Endodermal cell (in vitro differentiated cells): ENCODE measurements at regions not wholly inside any gene's neighbourhood (a gene's known extent, or its start where the extent isn't known, plus 50 kb on each side); places are given as distances from the start of the nearest gene placed in this dataset.

Experiments used
- DNase-seq: peaks from one replicate; pipeline ENCODE4 v3.0.0-alpha.2; 2017
- H3K27ac ChIP-seq: 2 replicates; pipeline ENCODE4 v1.5.1; 2013; ENCODE audit warnings: mild to moderate bottlenecking, low read depth, low read length, moderate library complexity
- H3K27me3 ChIP-seq: 2 replicates; pipeline ENCODE4 v1.6.1; 2013; ENCODE audit warnings: mild to moderate bottlenecking, low read length, moderate library complexity; ENCODE audit not compliant: insufficient read depth, control insufficient read depth, poor library complexity, severe bottlenecking
- H3K36me3 ChIP-seq: 2 replicates; pipeline ENCODE4 v1.7.0; 2013; ENCODE audit warnings: mild to moderate bottlenecking, low read length, moderate library complexity; ENCODE audit not compliant: control insufficient read depth, insufficient read depth
- H3K4me1 ChIP-seq: one replicate; pipeline ENCODE4 v1.7.0; 2013; ENCODE audit warnings: low read length; ENCODE audit not compliant: control insufficient read depth, insufficient read depth
- H3K4me3 ChIP-seq: 2 replicates; pipeline ENCODE4 v1.5.1; 2013; ENCODE audit warnings: mild to moderate bottlenecking, low read length, moderate library complexity
- H3K9ac ChIP-seq: 2 replicates; pipeline ENCODE4 v1.6.1; 2013; ENCODE audit warnings: mild to moderate bottlenecking, low read length, moderate library complexity; ENCODE audit not compliant: poor library complexity, severe bottlenecking; ENCODE audit errors: extremely low read depth
- H3K9me3 ChIP-seq: 2 replicates; pipeline ENCODE4 v1.6.1; 2013; ENCODE audit warnings: mild to moderate bottlenecking, low read length, moderate library complexity; ENCODE audit not compliant: control insufficient read depth
- H3K27ac Mint-ChIP-seq: 2 replicates; pipeline ENCODE4 v1.8.0; 2020; ENCODE audit warnings: mixed read lengths
- H3K27me3 Mint-ChIP-seq: 2 replicates; pipeline ENCODE4 v1.8.0; 2021; ENCODE audit warnings: mild to moderate bottlenecking, mixed read lengths; ENCODE audit not compliant: insufficient read depth
- H3K36me3 Mint-ChIP-seq: 2 replicates; pipeline ENCODE4 v1.8.0; 2020; ENCODE audit warnings: low read depth, mixed read lengths
- H3K4me1 Mint-ChIP-seq: 2 replicates; pipeline ENCODE4 v1.8.0; 2020; ENCODE audit warnings: mixed read lengths
- H3K4me3 Mint-ChIP-seq: 2 replicates; pipeline ENCODE4 v1.8.0; 2020; ENCODE audit warnings: mild to moderate bottlenecking, moderate library complexity, mixed read lengths
- H3K9me3 Mint-ChIP-seq: 2 replicates; pipeline ENCODE4 v1.8.0; 2020; ENCODE audit warnings: mild to moderate bottlenecking, mixed read lengths
- CTCF ChIP-seq: fragments of 200-600 bp; sonication (generic); conservative IDR thresholded peaks from 2 replicates; pipeline ENCODE4 v1.5.0; 2021; ENCODE audit warnings: antibody characterized with exemption, mild to moderate bottlenecking
- WGBS, 2 experiments: methylation state at CpG; one replicate each; pipeline versions ENCODE4 v1.1.5 to v1.1.7; 2013; ENCODE audit warnings: missing lambda C conversion rate in 2 of 2, mixed read lengths in 1 of 2; ENCODE audit not compliant: insufficient coverage in 1 of 2, insufficient read length in 1 of 2; 5-methylcytosine and 5-hydroxymethylcytosine counted together

- Mint-ChIP-seq H3K4me1 (peaks cover 17% of the 10 kb centered on the region), H3K36me3 (no peaks in the 10 kb centered on the region), H3K27ac (no peak overlapping the region), H3K4me3 (no peak overlapping the region), H3K9me3 (no peaks in the 10 kb centered on the region), H3K27me3 (no peaks in the 10 kb centered on the region)
- 91 to 93% methylated on average over 6 to 10 of the region's 10 CpGs for WGBS, 2 experiments
- Histone ChIP-seq H3K9me3 (no peaks in the 10 kb centered on the region), H3K27me3 (no peaks in the 10 kb centered on the region), H3K36me3 (no peaks in the 10 kb centered on the region), H3K9ac (no peak overlapping the region), H3K4me1 (peaks cover 2% of the 10 kb centered on the region), H3K27ac (no peak overlapping the region), H3K4me3 (no peak overlapping the region)
- no peak for TF ChIP-seq CTCF
- DNase-seq = no peak
Observed at GRCh38 chr2:15772086-15772595, 168.2 kb upstream of the MYCN start.

- 91% methylated on average over 5 of the region's 5 CpGs; no CpG with 5 or more reads in 1 of the 2 experiments for WGBS, 2 experiments
- no peaks in the 10 kb centered on the region for H3K9me3 Mint-ChIP-seq
- H3K4me3 Mint-ChIP-seq = no peak overlapping the region
- H3K4me1 Mint-ChIP-seq = peaks cover 15% of the 10 kb centered on the region
- Histone ChIP-seq H3K36me3 (no peaks in the 10 kb centered on the region), H3K27me3 (no peaks in the 10 kb centered on the region), H3K27ac (no peak overlapping the region), H3K9me3 (no peaks in the 10 kb centered on the region), H3K9ac (no peak overlapping the region), H3K4me3 (no peak overlapping the region), H3K4me1 (no peaks in the 10 kb centered on the region)
- no peaks in the 10 kb centered on the region for H3K27me3 Mint-ChIP-seq
- DNase-seq = no peak
- no peak overlapping the region for H3K27ac Mint-ChIP-seq
- no peaks in the 10 kb centered on the region for H3K36me3 Mint-ChIP-seq
- no peak for TF ChIP-seq CTCF
Observed at GRCh38 chr2:15772681-15773080, 167.7 kb upstream of the MYCN start.

GRCh38 chr2:15773204-15773603 is 167.1 kb upstream of the MYCN start:
- no peak for TF ChIP-seq CTCF
- H3K27me3 Mint-ChIP-seq = no peaks in the 10 kb centered on the region
- WGBS, 2 experiments = 93 to 96% methylated on average over 8 of the region's 8 CpGs

More at GRCh38 chr2:15773204-15773603, 167.1 kb upstream of the MYCN start:
- Histone ChIP-seq H3K4me1 (no peaks in the 10 kb centered on the region), H3K9me3 (no peaks in the 10 kb centered on the region), H3K27ac (no peak overlapping the region), H3K36me3 (no peaks in the 10 kb centered on the region), H3K27me3 (no peaks in the 10 kb centered on the region), H3K9ac (no peak overlapping the region), H3K4me3 (no peak overlapping the region)
- H3K4me1 Mint-ChIP-seq = peaks cover 10% of the 10 kb centered on the region
- DNase-seq = no peak
- H3K4me3 Mint-ChIP-seq = no peak overlapping the region
- no peaks in the 10 kb centered on the region for H3K36me3 Mint-ChIP-seq
- H3K9me3 Mint-ChIP-seq = no peaks in the 10 kb centered on the region
- H3K27ac Mint-ChIP-seq = no peak overlapping the region
